H9 (cell line): ENCODE measurements at regions not wholly inside any gene's neighbourhood (a gene's known extent, or its start where the extent isn't known, plus 50 kb on each side); places are given as distances from the start of the nearest gene placed in this dataset.

Experiments
- DNase-seq: peaks from one replicate; pipeline ENCODE4 v3.0.0-alpha.2; 2017
- H2AFZ ChIP-seq: one replicate; pipeline ENCODE4 v1.6.1; 2013; ENCODE audit warnings: mild to moderate bottlenecking, low read length, control low read depth, moderate library complexity
- H2AK5ac ChIP-seq: 2 replicates; pipeline ENCODE4 v1.6.1; 2013; ENCODE audit warnings: low read length, control low read depth, mixed read lengths; ENCODE audit not compliant: insufficient read length
- H2BK120ac ChIP-seq: one replicate; pipeline ENCODE4 v1.6.1; 2013; ENCODE audit warnings: low read depth, mild to moderate bottlenecking, low read length, control low read depth, inconsistent platforms; ENCODE audit not compliant: poor library complexity, severe bottlenecking
- H2BK12ac ChIP-seq: 2 replicates; pipeline ENCODE4 v1.6.1; 2013; ENCODE audit warnings: low read length, control low read depth, mixed read lengths, low read depth; ENCODE audit not compliant: insufficient read length
- H2BK15ac ChIP-seq: 2 replicates; pipeline ENCODE4 v1.6.1; 2013; ENCODE audit warnings: low read depth, low read length, control low read depth
- H2BK20ac ChIP-seq: one replicate; pipeline ENCODE4 v1.6.1; 2013; ENCODE audit warnings: low read depth, mild to moderate bottlenecking, low read length, control low read depth, inconsistent platforms; ENCODE audit not compliant: poor library complexity, severe bottlenecking
- H2BK5ac ChIP-seq: 2 replicates; pipeline ENCODE4 v1.6.1; 2013; ENCODE audit warnings: low read length, control low read depth, mixed read lengths; ENCODE audit not compliant: insufficient read length
- H3K14ac ChIP-seq: 2 replicates; pipeline ENCODE4 v1.6.1; 2013; ENCODE audit warnings: low read length, control low read depth; ENCODE audit not compliant: insufficient read depth
- H3K18ac ChIP-seq: 2 replicates; pipeline ENCODE4 v1.6.1; 2013; ENCODE audit warnings: low read depth, mild to moderate bottlenecking, mixed read lengths, low read length, control low read depth; ENCODE audit not compliant: insufficient read length
- H3K23ac ChIP-seq: 2 replicates; pipeline ENCODE4 v1.6.1; 2013; ENCODE audit warnings: low read length, control low read depth, mixed read lengths, low read depth; ENCODE audit not compliant: insufficient read length
- H3K23me2 ChIP-seq: 2 replicates; pipeline ENCODE4 v1.6.1; 2013; ENCODE audit warnings: low read depth, mild to moderate bottlenecking, mixed read lengths, low read length, control low read depth; ENCODE audit not compliant: insufficient read length, poor library complexity, severe bottlenecking
- H3K27ac ChIP-seq: 2 replicates; pipeline ENCODE4 v1.5.1; 2013; ENCODE audit warnings: low read length, control low read depth, mixed read lengths, low read depth; ENCODE audit not compliant: insufficient read length
- H3K27me3 ChIP-seq: 2 replicates; pipeline ENCODE4 v1.6.1; 2013; ENCODE audit warnings: low read length, control low read depth, inconsistent platforms; ENCODE audit not compliant: insufficient read depth
- H3K4ac ChIP-seq: 2 replicates; pipeline ENCODE4 v1.6.1; 2013; ENCODE audit warnings: low read depth, mild to moderate bottlenecking, control low read depth, inconsistent platforms, low read length, moderate library complexity
- H3K4me1 ChIP-seq: 2 replicates; pipeline ENCODE4 v1.6.1; 2013; ENCODE audit warnings: low read length, control low read depth, inconsistent platforms; ENCODE audit not compliant: insufficient read depth
- H3K4me2 ChIP-seq: 2 replicates; pipeline ENCODE4 v1.6.1; 2013; ENCODE audit warnings: low read length, control low read depth, mixed read lengths; ENCODE audit not compliant: insufficient read length, insufficient read depth
- H3K56ac ChIP-seq: 2 replicates; pipeline ENCODE4 v1.6.1; 2013; ENCODE audit warnings: low read depth, mild to moderate bottlenecking, mixed read lengths, low read length, control low read depth; ENCODE audit not compliant: insufficient read length
- H3K79me1 ChIP-seq: 2 replicates; pipeline ENCODE4 v1.6.1; 2013; ENCODE audit warnings: low read depth, mild to moderate bottlenecking, moderate library complexity, low read length, control low read depth, inconsistent platforms; ENCODE audit not compliant: insufficient read depth, poor library complexity, severe bottlenecking
- H3K79me2 ChIP-seq: 2 replicates; pipeline ENCODE4 v1.6.1; 2013; ENCODE audit warnings: low read length, control low read depth, inconsistent platforms; ENCODE audit not compliant: insufficient read depth
- H3K9ac ChIP-seq: 2 replicates; pipeline ENCODE4 v1.6.1; 2013; ENCODE audit warnings: low read length, control low read depth, mixed read lengths; ENCODE audit not compliant: insufficient read length; ENCODE audit errors: extremely low read depth
- H3K9me3 ChIP-seq: one replicate; pipeline ENCODE4 v1.6.1; 2013; ENCODE audit warnings: low read depth, low read length, inconsistent platforms; ENCODE audit not compliant: control insufficient read depth
- H3T11ph ChIP-seq: one replicate; pipeline ENCODE4 v1.6.1; 2013; ENCODE audit warnings: mild to moderate bottlenecking, low read length, control low read depth, inconsistent platforms
- H4K20me1 ChIP-seq: one replicate; pipeline ENCODE4 v1.6.1; 2013; ENCODE audit not compliant: control insufficient read depth, insufficient read length, insufficient read depth
- H4K5ac ChIP-seq: 2 replicates; pipeline ENCODE4 v1.6.1; 2013; ENCODE audit warnings: low read depth, mild to moderate bottlenecking, mixed read lengths, low read length, control low read depth; ENCODE audit not compliant: insufficient read length
- H4K8ac ChIP-seq: replicated peaks from 2 replicates; pipeline ENCODE4 v1.6.1; 2013; ENCODE audit warnings: low read length, control low read depth, mixed read lengths, low read depth; ENCODE audit not compliant: insufficient read length
- H4K91ac ChIP-seq: 2 replicates; pipeline ENCODE4 v1.6.1; 2013; ENCODE audit warnings: low read depth, mild to moderate bottlenecking, moderate library complexity, mixed read lengths, low read length, control low read depth; ENCODE audit not compliant: insufficient read length
- H3K27ac Mint-ChIP-seq, 3 experiments: 2 replicates in 2 of 3; 3 replicates in 1 of 3; pipeline ENCODE4 v1.8.0; 2020 to 2021; ENCODE audit warnings: mixed read lengths in 3 of 3, mild to moderate bottlenecking in 1 of 3, moderate library complexity in 1 of 3
- H3K27me3 Mint-ChIP-seq: 2 replicates; pipeline ENCODE4 v1.8.0; 2021; ENCODE audit warnings: low read depth, mild to moderate bottlenecking, moderate library complexity, mixed read lengths
- H3K36me3 Mint-ChIP-seq, 3 experiments: 2 replicates in 2 of 3; 3 replicates in 1 of 3; pipeline ENCODE4 v1.8.0; 2020 to 2021; ENCODE audit warnings: low read depth in 3 of 3, mixed read lengths in 3 of 3; ENCODE audit not compliant: insufficient read depth in 1 of 3
- H3K4me1 Mint-ChIP-seq, 2 experiments: 2 replicates each; pipeline ENCODE4 v1.8.0; 2020; ENCODE audit warnings: mixed read lengths in 2 of 2
- H3K4me3 Mint-ChIP-seq, 2 experiments: 2 replicates in 1 of 2; 3 replicates in 1 of 2; pipeline ENCODE4 v1.8.0; 2020 to 2021; ENCODE audit warnings: mild to moderate bottlenecking in 2 of 2, mixed read lengths in 2 of 2, moderate library complexity in 1 of 2
- H3K9me3 Mint-ChIP-seq, 2 experiments: 2 replicates in 1 of 2; 3 replicates in 1 of 2; pipeline ENCODE4 v1.8.0; 2020; ENCODE audit warnings: mild to moderate bottlenecking in 2 of 2, mixed read lengths in 2 of 2, moderate library complexity in 1 of 2
- WGBS: extraction: QIAGEN DNeasy Blood & Tissue Kit; methylation state at CpG from one replicate; pipeline ENCODE4 v1.1.7; 2013; ENCODE audit warnings: missing lambda C conversion rate, low lambda C conversion rate, mixed read lengths; ENCODE audit not compliant: insufficient read length; ENCODE audit errors: extremely low coverage; 5-methylcytosine and 5-hydroxymethylcytosine counted together
- TF ChIP-seq, protein P1 (sequence below): fragments of 200-600 bp; sonication (generic); conservative IDR thresholded peaks from 3 replicates; pipeline ENCODE4 v1.8.0; 2021; ENCODE audit warnings: antibody characterized with exemption, mild to moderate bottlenecking

GRCh38 chr7:46239846-46240245 is 318.8 kb upstream of the IGFBP3 start:
- Histone ChIP-seq H3K27ac (no peak overlapping the region), H3K4me1 (no peaks in the 10 kb centered on the region), H4K8ac (no peak overlapping the region), H3K4me2 (no peak overlapping the region), H3K56ac (no peak overlapping the region), H2BK20ac (no peak overlapping the region), H3K4ac (no peak overlapping the region), H3K27me3 (no peaks in the 10 kb centered on the region), H2BK12ac (no peak overlapping the region), H3K23ac (no peak overlapping the region), H3T11ph (no peak overlapping the region), H4K5ac (no peak overlapping the region), H3K9me3 (no peaks in the 10 kb centered on the region), H4K91ac (no peak overlapping the region), H2AK5ac (no peak overlapping the region), H2BK5ac (no peak overlapping the region), H2BK120ac (no peak overlapping the region), H3K79me2 (no peaks in the 10 kb centered on the region), H4K20me1 (no peaks in the 10 kb centered on the region), H3K23me2 (no peaks in the 10 kb centered on the region), H2AFZ (no peak overlapping the region), H3K14ac (no peak overlapping the region), H3K18ac (no peak overlapping the region), H2BK15ac (no peak overlapping the region), H3K9ac (no peak overlapping the region), H3K79me1 (no peaks in the 10 kb centered on the region)
- TF ChIP-seq, protein P1, sequence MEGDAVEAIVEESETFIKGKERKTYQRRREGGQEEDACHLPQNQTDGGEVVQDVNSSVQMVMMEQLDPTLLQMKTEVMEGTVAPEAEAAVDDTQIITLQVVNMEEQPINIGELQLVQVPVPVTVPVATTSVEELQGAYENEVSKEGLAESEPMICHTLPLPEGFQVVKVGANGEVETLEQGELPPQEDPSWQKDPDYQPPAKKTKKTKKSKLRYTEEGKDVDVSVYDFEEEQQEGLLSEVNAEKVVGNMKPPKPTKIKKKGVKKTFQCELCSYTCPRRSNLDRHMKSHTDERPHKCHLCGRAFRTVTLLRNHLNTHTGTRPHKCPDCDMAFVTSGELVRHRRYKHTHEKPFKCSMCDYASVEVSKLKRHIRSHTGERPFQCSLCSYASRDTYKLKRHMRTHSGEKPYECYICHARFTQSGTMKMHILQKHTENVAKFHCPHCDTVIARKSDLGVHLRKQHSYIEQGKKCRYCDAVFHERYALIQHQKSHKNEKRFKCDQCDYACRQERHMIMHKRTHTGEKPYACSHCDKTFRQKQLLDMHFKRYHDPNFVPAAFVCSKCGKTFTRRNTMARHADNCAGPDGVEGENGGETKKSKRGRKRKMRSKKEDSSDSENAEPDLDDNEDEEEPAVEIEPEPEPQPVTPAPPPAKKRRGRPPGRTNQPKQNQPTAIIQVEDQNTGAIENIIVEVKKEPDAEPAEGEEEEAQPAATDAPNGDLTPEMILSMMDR, result no peak
- H3K4me3 Mint-ChIP-seq, result no peak overlapping the region
- peaks cover 1 to 8% (median 4%) of the 10 kb centered on the region in 3 experiments; a peak in 5 of 7 replicates for H3K36me3 Mint-ChIP-seq
- no peaks in the 10 kb centered on the region for H3K27me3 Mint-ChIP-seq
- no peaks in the 10 kb centered on the region for H3K4me1 Mint-ChIP-seq
- H3K27ac Mint-ChIP-seq, result no peak overlapping the region
- WGBS, result no CpG with 5 or more reads among the region's 5 CpGs
- no peak for DNase-seq
- peaks cover 0 to 7% of the 10 kb centered on the region in 2 experiments; a peak in 3 of 5 replicates for H3K9me3 Mint-ChIP-seq
